ENCODE measurements at regions not wholly inside any gene's neighbourhood (a gene's known extent, or its start where the extent isn't known, plus 50 kb on each side); places are given as distances from the start of the nearest gene placed in this dataset.

DNA sequence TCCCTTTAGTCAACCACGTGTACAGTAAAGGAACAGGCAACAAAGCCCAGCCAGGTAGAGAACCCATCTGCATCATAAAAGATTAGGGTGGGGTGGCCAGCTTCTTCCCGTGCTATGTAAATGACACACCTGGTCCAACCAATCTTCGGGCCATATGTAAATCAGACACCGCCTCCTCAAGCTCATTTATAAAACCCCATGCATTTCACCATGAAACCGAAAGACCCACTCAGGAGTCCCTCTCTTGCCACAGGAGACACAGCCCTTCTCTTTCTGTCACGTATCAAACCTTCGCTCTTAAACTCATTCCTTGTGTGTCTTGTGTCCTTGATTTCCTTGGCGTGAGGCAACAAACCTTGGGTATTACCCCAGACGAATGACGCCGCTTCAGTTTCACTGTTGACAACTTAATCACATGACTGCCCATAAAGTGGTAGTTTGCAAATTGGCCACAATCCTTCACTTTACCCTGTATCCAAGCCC lies 59.8 kb upstream of the TBPL2 start:
- H3K27ac ChIP-seq: peak overlapping the region; percentile 79

GRCh38 chr14:55500708-55501107 lies 60.3 kb upstream of the TBPL2 start:
- TF ChIP-seq ZFX (IDR thresholded peaks at IDR 0.05; ENCODE audit: borderline replicate concordance) (no peak), CTCF (IDR thresholded peaks at IDR 0.05) (no peak)
- H3K27ac ChIP-seq: peak overlapping the region; percentile 79

More for the DNA sequence above, 59.8 kb upstream of the TBPL2 start:
- TF ChIP-seq CTCF (IDR thresholded peaks at IDR 0.05) (no peak), ZFX (IDR thresholded peaks at IDR 0.05; ENCODE audit: borderline replicate concordance) (no peak)

DNA sequence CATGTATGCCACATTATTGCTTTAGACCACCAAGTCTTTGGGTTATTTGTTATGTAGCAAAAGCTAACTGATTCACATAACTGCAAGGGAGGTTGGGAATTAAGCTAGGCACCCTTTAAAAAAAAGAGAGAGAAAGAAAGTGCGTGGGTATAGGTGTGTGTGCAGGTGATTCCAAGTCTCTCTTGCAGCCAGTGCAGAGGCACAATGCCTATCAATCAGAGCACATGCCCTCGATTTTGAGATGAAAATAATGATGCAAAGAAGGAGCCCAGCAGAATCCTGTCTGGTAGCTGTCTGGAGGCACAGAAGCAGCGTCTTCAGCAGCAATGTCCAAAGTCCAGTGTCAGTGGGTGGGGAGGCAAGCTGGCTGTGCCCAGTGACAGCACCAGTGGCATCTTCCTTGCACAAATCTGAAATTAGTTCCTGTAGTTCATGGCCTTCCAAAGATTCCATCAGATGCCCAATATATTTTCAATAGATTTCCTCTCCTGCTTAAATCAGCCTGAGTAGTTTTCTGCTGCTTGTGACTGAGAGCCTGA lies 62.4 kb upstream of the TBPL2 start:
- TF ChIP-seq CTCF (IDR thresholded peaks at IDR 0.05): no peak
- H3K27ac ChIP-seq: peak overlapping the region; percentile 20; the same call in 1 of the 2 replicates

DNA sequence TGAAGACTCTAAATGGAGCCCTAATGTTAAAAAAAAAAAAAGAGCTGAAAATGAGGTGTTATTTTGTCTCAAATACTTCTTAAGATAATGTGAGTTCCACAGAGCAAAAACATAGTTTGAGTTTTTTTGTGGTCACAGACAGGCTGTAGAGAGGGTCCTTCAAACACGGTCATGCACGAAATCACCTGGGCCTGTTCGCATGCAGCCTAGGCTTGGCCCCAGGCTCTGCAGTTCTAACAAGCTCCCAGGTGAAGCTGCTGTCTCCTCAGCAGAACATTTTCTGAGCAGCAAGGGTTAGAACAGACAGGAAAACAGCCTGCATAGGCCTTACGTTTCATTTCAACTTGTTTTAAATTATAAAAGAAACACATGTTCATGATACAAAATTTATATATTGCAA lies 65.4 kb upstream of the TBPL2 start:
- TF ChIP-seq CTCF (IDR thresholded peaks at IDR 0.05): no peak
- TF ChIP-seq ZFX (IDR thresholded peaks at IDR 0.05; ENCODE audit: borderline replicate concordance): no peak
- H3K27ac ChIP-seq: no peak overlapping the region

DNA sequence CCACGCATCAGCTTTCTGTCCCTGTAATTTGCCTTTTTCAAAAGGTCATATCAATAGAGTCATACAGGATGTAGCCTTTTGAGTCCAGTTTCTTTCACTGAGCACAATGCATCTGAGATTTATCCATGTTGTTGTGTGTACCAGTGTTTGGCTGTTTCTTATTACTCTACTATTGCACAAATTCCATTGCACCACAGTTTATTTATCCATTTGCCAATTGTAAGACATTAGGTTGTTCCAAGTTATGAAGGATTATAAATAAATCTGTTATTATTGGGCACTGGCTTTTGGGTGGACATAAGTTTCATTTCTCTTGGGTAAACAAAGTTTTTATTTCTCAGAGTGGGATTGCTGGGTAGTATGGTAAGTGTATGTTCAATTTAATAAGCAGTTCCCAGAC lies 68.3 kb upstream of the TBPL2 start:
- TF ChIP-seq ZFX (IDR thresholded peaks at IDR 0.05; ENCODE audit: borderline replicate concordance) (no peak), CTCF (IDR thresholded peaks at IDR 0.05) (no peak)

DNA sequence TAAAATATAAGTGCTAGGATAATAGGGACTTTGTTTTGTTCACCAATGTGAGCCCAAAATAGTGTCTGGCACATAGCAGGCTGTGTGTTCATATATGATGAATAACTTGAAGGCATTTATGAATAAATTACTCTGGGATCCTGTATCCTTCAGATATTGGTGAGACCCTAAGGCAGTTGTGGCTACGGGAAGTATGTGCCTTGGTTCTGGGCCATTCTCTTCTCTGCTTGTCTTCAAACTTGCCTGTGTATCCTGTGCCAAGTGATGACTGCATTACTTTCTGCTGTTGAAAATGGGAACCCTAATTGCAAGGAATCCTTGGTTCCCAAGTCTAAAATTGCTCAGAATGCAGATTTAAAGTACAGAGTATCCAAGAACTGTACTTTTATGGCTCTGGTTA lies 67.6 kb upstream of the KTN1 start:
- no peak overlapping the region for H3K27ac ChIP-seq
- no peak for TF ChIP-seq ZFX (IDR thresholded peaks at IDR 0.05; ENCODE audit: borderline replicate concordance)
- TF ChIP-seq CTCF (IDR thresholded peaks at IDR 0.05): no peak

More for the DNA sequence above, 68.3 kb upstream of the TBPL2 start:
- no peak overlapping the region for H3K27ac ChIP-seq

- TF ChIP-seq ZFX (IDR thresholded peaks at IDR 0.05; ENCODE audit: borderline replicate concordance) (no peak), CTCF (IDR thresholded peaks at IDR 0.05) (no peak)
Measured at GRCh38 chr14:55513491-55513890, 66.5 kb upstream of the KTN1 start.

More at GRCh38 chr14:55513491-55513890, 66.5 kb upstream of the KTN1 start:
- no peak overlapping the region for H3K27ac ChIP-seq
